Hindlimb muscle (tissue), 1 donor: ENCODE measurements at regions not wholly inside any gene's neighbourhood (a gene's known extent, or its start where the extent isn't known, plus 50 kb on each side); places are given as distances from the start of the nearest gene placed in this dataset.

Experiments used
- DNase-seq: peaks from one replicate; pipeline ENCODE4 v3.0.0-alpha.2; 2013

DNA sequence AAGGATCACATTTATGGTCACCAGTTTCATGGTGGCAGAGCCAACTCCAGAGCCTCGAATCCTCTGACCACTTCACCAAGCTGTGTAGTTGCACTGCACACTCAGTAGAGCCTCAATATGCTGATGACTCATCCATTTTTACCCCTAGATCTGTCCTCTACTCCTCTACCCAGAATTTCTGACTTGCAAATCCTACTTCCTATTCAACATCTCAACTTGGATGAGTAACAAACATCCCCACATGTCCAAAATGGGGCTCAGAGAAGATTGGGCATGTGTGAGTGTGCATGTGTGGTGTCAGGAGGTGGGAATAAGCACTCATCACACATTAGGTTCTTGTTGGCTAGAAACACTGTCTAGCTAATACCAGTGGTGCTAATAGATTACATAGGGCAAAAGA is 57.8 kb upstream of the IGFBP2 start:
- no peak for DNase-seq

DNA sequence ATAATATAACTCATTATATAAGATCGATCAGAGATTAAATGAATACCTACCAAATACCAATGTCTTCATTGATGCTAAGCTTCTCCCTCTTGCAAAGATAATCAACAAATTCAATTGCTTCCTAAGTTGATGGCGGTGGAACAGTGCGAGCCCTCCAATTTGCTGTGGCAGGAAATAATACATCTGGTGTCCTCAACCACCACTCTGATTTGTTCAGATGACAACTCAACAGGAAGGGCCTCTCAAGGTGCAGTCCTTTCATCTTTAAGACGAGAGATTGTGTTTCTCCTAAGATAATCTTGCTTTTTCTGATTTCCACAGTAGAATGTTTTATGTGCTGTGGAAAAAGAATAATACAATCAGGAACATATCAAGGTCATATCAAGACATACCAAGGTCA is 56.6 kb upstream of the IGFBP2 start:
- no peak for DNase-seq

DNA sequence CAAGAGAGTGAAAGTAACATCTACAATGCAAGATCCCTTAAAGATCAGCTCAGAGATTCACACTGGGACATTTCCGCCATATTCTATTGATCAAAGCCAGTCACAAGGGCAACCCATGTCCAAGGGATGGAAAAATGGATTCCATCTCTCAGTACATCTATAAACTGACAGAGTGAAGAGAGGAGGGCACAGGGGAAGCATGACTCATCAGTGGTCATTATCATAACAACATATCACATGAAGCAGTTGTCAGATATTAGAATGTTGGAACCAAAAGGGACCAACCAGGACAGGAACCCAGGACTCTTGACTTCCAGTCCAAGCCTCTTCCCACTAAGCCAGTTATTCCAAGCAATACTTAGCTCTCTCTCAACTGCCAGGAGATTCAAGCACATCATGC is 54.9 kb upstream of the IGFBP2 start:
- no peak for DNase-seq

DNA sequence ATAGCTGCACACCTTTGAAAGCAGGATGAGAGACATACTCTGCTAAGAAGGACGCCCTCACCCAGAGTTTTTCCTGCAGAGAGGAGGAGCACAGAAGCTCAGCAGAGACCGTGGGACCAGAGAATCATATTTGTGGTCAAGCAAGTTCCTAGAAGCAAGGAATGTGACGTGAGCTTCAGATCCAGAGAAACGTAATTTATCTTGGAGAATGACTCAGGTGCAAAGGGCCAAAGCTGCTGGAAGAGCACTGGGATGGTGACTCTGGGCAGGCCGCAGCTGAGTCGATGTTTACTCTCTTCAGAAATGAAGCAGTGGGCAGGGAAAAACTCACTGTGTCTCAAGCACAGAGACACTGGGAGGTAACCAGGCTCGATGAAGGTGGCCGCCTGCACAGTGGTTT is 50.1 kb upstream of the IGFBP2 start:
- no peak for DNase-seq
